HL-60 (cell line): ENCODE measurements at regions not wholly inside any gene's neighbourhood (a gene's known extent, or its start where the extent isn't known, plus 50 kb on each side); places are given as distances from the start of the nearest gene placed in this dataset.

Source experiments
- DNase-seq, 2 experiments: peaks; one replicate each; pipeline ENCODE4 v3.0.0-alpha.2; 2010 to 2020; ENCODE audit warnings: low read depth in 1 of 2, low spot score in 1 of 2
- H3K27ac ChIP-seq: fragments of 250-450 bp; sonication (Bioruptor Pico); replicated peaks from 2 replicates; pipeline ENCODE4 v1.5.1; 2020; ENCODE audit warnings: mild to moderate bottlenecking, moderate library complexity
- H3K27me3 ChIP-seq: fragments of 250-450 bp; sonication (Bioruptor Pico); 2 replicates; pipeline ENCODE4 v1.5.1; 2021; ENCODE audit warnings: mild to moderate bottlenecking, moderate library complexity; ENCODE audit not compliant: insufficient read depth, poor library complexity, severe bottlenecking
- H3K4me3 ChIP-seq: replicated peaks from 2 replicates; pipeline ENCODE4 v1.5.1; 2011; ENCODE audit warnings: mild to moderate bottlenecking, control low read depth, low read length; ENCODE audit not compliant: insufficient read depth
- CTCF ChIP-seq: IDR thresholded peaks from one replicate; pipeline ENCODE4 v1.5.1; 2011; ENCODE audit warnings: low read length, control low read depth, inconsistent platforms; ENCODE audit not compliant: insufficient read depth
- GABPA ChIP-seq: IDR thresholded peaks from 2 replicates; pipeline ENCODE4 v1.6.1; 2012; ENCODE audit warnings: low read depth
- POLR2AphosphoS5 ChIP-seq: IDR thresholded peaks from 2 replicates; pipeline ENCODE4 v1.6.1; 2012; ENCODE audit warnings: low read depth
- REST ChIP-seq: IDR thresholded peaks from 2 replicates; pipeline ENCODE4 v1.6.1; 2012; ENCODE audit warnings: low read depth; ENCODE audit not compliant: insufficient replicate concordance
- SPI1 ChIP-seq: IDR thresholded peaks from 2 replicates; pipeline ENCODE4 v1.6.1; 2012; ENCODE audit warnings: low read depth, mild to moderate bottlenecking, borderline replicate concordance

GRCh38 chr3:118818386-118818785 is 216.3 kb downstream of the IGSF11 start:
- H3K27me3 ChIP-seq = no peaks in the 10 kb centered on the region
- TF ChIP-seq GABPA = no peak
- TF ChIP-seq SPI1 = no peak
- no peak for TF ChIP-seq CTCF
- TF ChIP-seq REST = no peak
- TF ChIP-seq POLR2AphosphoS5 = no peak
- H3K27ac ChIP-seq = no peak overlapping the region
- no peak overlapping the region for H3K4me3 ChIP-seq
- DNase-seq = no peak

- no peak overlapping the region for H3K27ac ChIP-seq
- TF ChIP-seq REST = no peak
- no peak for TF ChIP-seq POLR2AphosphoS5
- no peak for TF ChIP-seq SPI1
- TF ChIP-seq GABPA = no peak
- no peak for TF ChIP-seq CTCF
- no peaks in the 10 kb centered on the region for H3K27me3 ChIP-seq
- DNase-seq = no peak
- H3K4me3 ChIP-seq = no peak overlapping the region
Observed at GRCh38 chr3:118823626-118824025, 211.0 kb downstream of the IGSF11 start.

- Histone ChIP-seq H3K4me3 (no peak overlapping the region), H3K27ac (no peak overlapping the region), H3K27me3 (no peaks in the 10 kb centered on the region)
- no peak for TF ChIP-seq CTCF
- TF ChIP-seq POLR2AphosphoS5 = no peak
- no peak for TF ChIP-seq REST
- TF ChIP-seq SPI1 = no peak
- no peak for TF ChIP-seq GABPA
- no peak for DNase-seq
Observed at GRCh38 chr3:118827446-118827845, 207.2 kb downstream of the IGSF11 start.
